ENCODE measurements at regions not wholly inside any gene's neighbourhood (a gene's known extent, or its start where the extent isn't known, plus 50 kb on each side); places are given as distances from the start of the nearest gene placed in this dataset.

- Mint-ChIP-seq H3K4me3 (no peak overlapping the region), H3K4me1 (ENCODE audit: low read depth) (no peaks in the 10 kb centered on the region), H3K27me3 (ENCODE audit: low read depth) (no peaks in the 10 kb centered on the region), H3K36me3 (ENCODE audit: insufficient read depth in 2 of 2) (no peaks in the 10 kb centered on the region), H3K27ac (no peak overlapping the region), H3K9me3 (no peaks in the 10 kb centered on the region)
- no peak for ATAC-seq (replicated peaks in 1 of 2)
- DNase-seq: no peak
Measured at GRCh38 chr2:239814116-239814860, 210.9 kb downstream of the NDUFA10 start.

- no peak overlapping the region for H3K4me3 Mint-ChIP-seq
- H3K36me3 Mint-ChIP-seq (ENCODE audit: insufficient read depth in 2 of 2): no peaks in the 10 kb centered on the region
- H3K27me3 Mint-ChIP-seq (ENCODE audit: low read depth): no peaks in the 10 kb centered on the region
- H3K27ac Mint-ChIP-seq: no peak overlapping the region
- no peaks in the 10 kb centered on the region for H3K4me1 Mint-ChIP-seq (ENCODE audit: low read depth)
- no peaks in the 10 kb centered on the region for H3K9me3 Mint-ChIP-seq
- DNase-seq (no peak), ATAC-seq (replicated peaks in 1 of 2) (no peak)
Measured at GRCh38 chr2:239813261-239814115, 211.7 kb downstream of the NDUFA10 start.

- H3K27me3 Mint-ChIP-seq (ENCODE audit: low read depth): no peaks in the 10 kb centered on the region
- no peaks in the 10 kb centered on the region for H3K36me3 Mint-ChIP-seq (ENCODE audit: insufficient read depth in 2 of 2)
- H3K27ac Mint-ChIP-seq: no peak overlapping the region
- no peak overlapping the region for H3K4me3 Mint-ChIP-seq
- H3K4me1 Mint-ChIP-seq (ENCODE audit: low read depth): no peaks in the 10 kb centered on the region
- no peak for ATAC-seq (replicated peaks in 1 of 2)
- H3K9me3 Mint-ChIP-seq: no peaks in the 10 kb centered on the region
- no peak for DNase-seq
Measured at GRCh38 chr2:239811806-239812560, 213.2 kb downstream of the NDUFA10 start.

GRCh38 chr2:239811111-239811781 is 213.9 kb downstream of the NDUFA10 start:
- H3K9me3 Mint-ChIP-seq: no peaks in the 10 kb centered on the region
- no peak overlapping the region for H3K4me3 Mint-ChIP-seq
- ATAC-seq (replicated peaks in 1 of 2) (no peak), DNase-seq (no peak)
- no peak overlapping the region for H3K27ac Mint-ChIP-seq
- H3K27me3 Mint-ChIP-seq (ENCODE audit: low read depth): no peaks in the 10 kb centered on the region
- no peaks in the 10 kb centered on the region for H3K36me3 Mint-ChIP-seq (ENCODE audit: insufficient read depth in 2 of 2)
- no peaks in the 10 kb centered on the region for H3K4me1 Mint-ChIP-seq (ENCODE audit: low read depth)

- no peaks in the 10 kb centered on the region for H3K36me3 Mint-ChIP-seq (ENCODE audit: insufficient read depth in 2 of 2)
- no peak overlapping the region for H3K27ac Mint-ChIP-seq
- ATAC-seq (replicated peaks in 1 of 2) (no peak), DNase-seq (no peak)
- no peak overlapping the region for H3K4me3 Mint-ChIP-seq
- no peaks in the 10 kb centered on the region for H3K27me3 Mint-ChIP-seq (ENCODE audit: low read depth)
- H3K4me1 Mint-ChIP-seq (ENCODE audit: low read depth): no peaks in the 10 kb centered on the region
- no peaks in the 10 kb centered on the region for H3K9me3 Mint-ChIP-seq
Measured at GRCh38 chr2:239809391-239809790, 215.8 kb downstream of the NDUFA10 start.

GRCh38 chr2:239807568-239807967 is 217.6 kb downstream of the NDUFA10 start:
- no peaks in the 10 kb centered on the region for H3K4me1 Mint-ChIP-seq (ENCODE audit: low read depth)
- no peak overlapping the region for H3K4me3 Mint-ChIP-seq
- no peaks in the 10 kb centered on the region for H3K27me3 Mint-ChIP-seq (ENCODE audit: low read depth)
- ATAC-seq (replicated peaks in 1 of 2) (no peak), DNase-seq (no peak)
- H3K27ac Mint-ChIP-seq: no peak overlapping the region
- no peaks in the 10 kb centered on the region for H3K36me3 Mint-ChIP-seq (ENCODE audit: insufficient read depth in 2 of 2)
- H3K9me3 Mint-ChIP-seq: no peaks in the 10 kb centered on the region

GRCh38 chr2:239806758-239807434 is 218.2 kb downstream of the NDUFA10 start:
- Mint-ChIP-seq H3K36me3 (ENCODE audit: insufficient read depth in 2 of 2) (no peaks in the 10 kb centered on the region), H3K9me3 (no peaks in the 10 kb centered on the region), H3K4me1 (ENCODE audit: low read depth) (no peaks in the 10 kb centered on the region), H3K27me3 (ENCODE audit: low read depth) (no peaks in the 10 kb centered on the region), H3K27ac (no peak overlapping the region), H3K4me3 (no peak overlapping the region)
- ATAC-seq (replicated peaks in 1 of 2) (no peak), DNase-seq (no peak)

- Mint-ChIP-seq H3K4me3 (no peak overlapping the region), H3K27ac (no peak overlapping the region), H3K9me3 (no peaks in the 10 kb centered on the region), H3K27me3 (ENCODE audit: low read depth) (no peaks in the 10 kb centered on the region), H3K36me3 (ENCODE audit: insufficient read depth in 2 of 2) (no peaks in the 10 kb centered on the region), H3K4me1 (ENCODE audit: low read depth) (no peaks in the 10 kb centered on the region)
- DNase-seq: no peak
- ATAC-seq (replicated peaks in 1 of 2): no peak
Measured at GRCh38 chr2:239806276-239806675, 218.9 kb downstream of the NDUFA10 start.

GRCh38 chr2:239805414-239805813 is 219.7 kb downstream of the NDUFA10 start:
- Mint-ChIP-seq H3K27me3 (ENCODE audit: low read depth) (no peaks in the 10 kb centered on the region), H3K4me3 (no peak overlapping the region), H3K9me3 (peaks cover 0 to 1% of the 10 kb centered on the region in 2 donors), H3K27ac (no peak overlapping the region), H3K4me1 (ENCODE audit: low read depth) (no peaks in the 10 kb centered on the region), H3K36me3 (ENCODE audit: insufficient read depth in 2 of 2) (no peaks in the 10 kb centered on the region)
- DNase-seq (no peak), ATAC-seq (replicated peaks in 1 of 2) (no peak)

GRCh38 chr2:239805043-239805329 is 220.2 kb downstream of the NDUFA10 start:
- Mint-ChIP-seq H3K4me3 (no peak overlapping the region), H3K27me3 (ENCODE audit: low read depth) (no peaks in the 10 kb centered on the region), H3K36me3 (ENCODE audit: insufficient read depth in 2 of 2) (no peaks in the 10 kb centered on the region), H3K9me3 (peaks cover 0 to 2% of the 10 kb centered on the region in 2 donors), H3K4me1 (ENCODE audit: low read depth) (no peaks in the 10 kb centered on the region), H3K27ac (no peak overlapping the region)
- DNase-seq: no peak
- ATAC-seq (replicated peaks in 1 of 2): no peak

- Mint-ChIP-seq H3K36me3 (ENCODE audit: insufficient read depth in 2 of 2) (no peaks in the 10 kb centered on the region), H3K27me3 (ENCODE audit: low read depth) (no peaks in the 10 kb centered on the region), H3K27ac (no peak overlapping the region), H3K4me1 (ENCODE audit: low read depth) (no peaks in the 10 kb centered on the region), H3K4me3 (no peak overlapping the region), H3K9me3 (peaks cover 0 to 2% of the 10 kb centered on the region in 2 donors)
- DNase-seq (no peak), ATAC-seq (replicated peaks in 1 of 2) (no peak)
Measured at GRCh38 chr2:239804161-239805042, 220.7 kb downstream of the NDUFA10 start.

- H3K4me3 Mint-ChIP-seq: no peak overlapping the region
- no peak overlapping the region for H3K27ac Mint-ChIP-seq
- no peak for DNase-seq
- ATAC-seq (replicated peaks in 1 of 2): no peak
- H3K27me3 Mint-ChIP-seq (ENCODE audit: low read depth): no peaks in the 10 kb centered on the region
- no peaks in the 10 kb centered on the region for H3K36me3 Mint-ChIP-seq (ENCODE audit: insufficient read depth in 2 of 2)
- H3K9me3 Mint-ChIP-seq: peaks cover 0 to 2% of the 10 kb centered on the region in 2 donors
- H3K4me1 Mint-ChIP-seq (ENCODE audit: low read depth): no peaks in the 10 kb centered on the region
Measured at GRCh38 chr2:239803766-239804115, 221.4 kb downstream of the NDUFA10 start.
